Kasumi-1 (cell line): ENCODE measurements at regions not wholly inside any gene's neighbourhood (a gene's known extent, or its start where the extent isn't known, plus 50 kb on each side); places are given as distances from the start of the nearest gene placed in this dataset.
A peak's percentile ranks its signal among the peaks of the same experiment; 100 is the strongest.
"Not testable (repeated sequence)": the region's sequence is repeated elsewhere in the genome, so short reads cannot be mapped to it uniquely, and the experiment has no call there.

Experiments used
- DNase-seq, 2 experiments: peaks; one replicate each; lab custom pipeline; 2025; lab: John Stamatoyannopoulos, UW

- DNase-seq: peak; percentile 3 to 22
Measured at GRCh38 chr9:129317179-129318011, 139.3 kb upstream of the IER5L start.

GRCh38 chr9:129316281-129317030 lies 138.4 kb upstream of the IER5L start:
- no peak for DNase-seq

- DNase-seq: no peak
Measured at GRCh38 chr9:129313331-129313955, 135.4 kb upstream of the IER5L start.

GRCh38 chr9:129312251-129313122 lies 134.4 kb upstream of the IER5L start:
- DNase-seq: no peak

GRCh38 chr9:129311643-129312042 lies 133.6 kb upstream of the IER5L start:
- no peak for DNase-seq

- DNase-seq: no peak
Measured at GRCh38 chr9:129310666-129311350, 132.7 kb upstream of the IER5L start.

GRCh38 chr9:129309906-129310305 lies 131.8 kb upstream of the IER5L start:
- DNase-seq: no peak

GRCh38 chr9:129309041-129309430 lies 131.0 kb upstream of the IER5L start:
- no peak for DNase-seq

GRCh38 chr9:129307227-129307970 lies 129.3 kb upstream of the IER5L start:
- DNase-seq: no peak

GRCh38 chr9:129306318-129306973 lies 128.4 kb upstream of the IER5L start:
- no peak for DNase-seq

- no peak for DNase-seq
Measured at GRCh38 chr9:129305246-129305645, 127.2 kb upstream of the IER5L start.

GRCh38 chr9:129301941-129302340 lies 123.9 kb upstream of the IER5L start:
- no peak for DNase-seq

- DNase-seq: not testable (repeated sequence)
Measured at GRCh38 chr9:129296195-129296594, 118.1 kb upstream of the IER5L start.

GRCh38 chr9:129291041-129291501 lies 113.0 kb upstream of the IER5L start:
- no peak for DNase-seq

- no peak for DNase-seq
Measured at GRCh38 chr9:129290606-129291005, 112.5 kb upstream of the IER5L start.

- no peak for DNase-seq
Measured at GRCh38 chr9:129289883-129290282, 111.8 kb upstream of the IER5L start.

- DNase-seq: no peak
Measured at GRCh38 chr9:129289131-129289731, 111.2 kb upstream of the IER5L start.

- DNase-seq: no peak
Measured at GRCh38 chr9:129287619-129288305, 109.7 kb upstream of the IER5L start.
